ENCODE measurements at regions not wholly inside any gene's neighbourhood (a gene's known extent, or its start where the extent isn't known, plus 50 kb on each side); places are given as distances from the start of the nearest gene placed in this dataset.
A peak's percentile ranks its signal among the peaks of the same experiment; 100 is the strongest.

DNA sequence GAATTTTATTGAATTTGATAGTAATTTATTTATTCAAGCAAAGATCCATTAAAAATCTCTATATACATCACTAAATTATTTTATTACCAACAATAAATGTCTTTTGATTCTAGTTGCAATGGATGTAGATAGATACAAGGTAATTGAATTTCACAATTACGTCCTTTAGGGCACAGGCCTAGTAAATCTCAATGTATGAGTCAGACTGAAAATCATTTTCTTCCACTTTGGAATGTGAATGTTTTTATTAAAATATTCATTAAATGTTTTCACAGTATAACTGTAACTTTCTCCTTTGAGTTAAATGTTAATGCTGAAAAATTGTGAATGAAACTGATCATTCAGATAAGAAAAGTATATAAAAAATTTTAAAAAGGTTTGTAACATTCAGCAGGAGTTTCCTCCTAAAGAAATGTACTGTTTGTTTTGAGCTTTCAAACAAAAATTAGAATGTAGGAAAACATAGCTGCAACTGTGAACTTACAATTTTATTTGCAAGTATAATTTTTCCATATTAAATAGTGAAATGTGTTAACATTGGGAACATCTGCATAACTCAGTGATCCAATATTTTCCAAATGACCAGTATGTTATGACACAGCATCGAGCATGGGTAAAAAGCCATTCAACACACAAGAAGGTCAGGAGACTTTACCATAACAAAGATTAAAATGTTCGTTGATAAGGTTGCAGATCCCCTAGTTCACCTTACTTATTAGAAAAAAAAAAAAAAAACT lies 663.7 kb downstream of the METTL4 start:
- ChIA-PET POLR2A (interaction anchor here (0.7 kb wide), 1 partner anchor 186 kb away, joined by 3 read pairs; no protein-coding TSS in a partner anchor), CTCF (interaction anchor here (1.4 kb wide), 1 partner anchor 12 kb away, joined by 3 read pairs; no protein-coding TSS in a partner anchor)
- Histone ChIP-seq H3K27me3 (replicated peaks in 2 of 5; ENCODE audit: control insufficient read depth in 4 of 5, insufficient read depth in 5 of 5, low read length in 4 of 5) (no peaks in the 10 kb centered on the region), H3K4me3 (ENCODE audit: control insufficient read depth in 1 of 7, extremely low read depth in 1 of 7, insufficient read depth in 4 of 7, low read depth in 2 of 7, low read length in 6 of 7) (no peak overlapping the region), H3K4me1 (ENCODE audit: control extremely low read depth in 1 of 4, control insufficient read depth in 4 of 4, insufficient read depth in 4 of 4, low read length in 3 of 4) (no peaks in the 10 kb centered on the region), H3K36me3 (ENCODE audit: control insufficient read depth in 4 of 4, insufficient read depth in 4 of 4, low read length in 3 of 4) (no peaks in the 10 kb centered on the region), H3K27ac (ENCODE audit: insufficient read depth in 1 of 2, low read depth in 1 of 2, low read length in 2 of 2, poor library complexity in 1 of 2, severe bottlenecking in 2 of 2) (no peak overlapping the region), H3K9me3 (ENCODE audit: control extremely low read depth in 1 of 5, control insufficient read depth in 4 of 5, insufficient read depth in 2 of 5, low read depth in 1 of 5, low read length in 4 of 5) (peaks cover 0 to 10% (median 4%) of the 10 kb centered on the region in 5 experiments)
- 100% methylated on average over 1 of the region's 3 CpGs for WGBS (ENCODE audit: insufficient coverage)
- DNase-seq: no peak

DNA sequence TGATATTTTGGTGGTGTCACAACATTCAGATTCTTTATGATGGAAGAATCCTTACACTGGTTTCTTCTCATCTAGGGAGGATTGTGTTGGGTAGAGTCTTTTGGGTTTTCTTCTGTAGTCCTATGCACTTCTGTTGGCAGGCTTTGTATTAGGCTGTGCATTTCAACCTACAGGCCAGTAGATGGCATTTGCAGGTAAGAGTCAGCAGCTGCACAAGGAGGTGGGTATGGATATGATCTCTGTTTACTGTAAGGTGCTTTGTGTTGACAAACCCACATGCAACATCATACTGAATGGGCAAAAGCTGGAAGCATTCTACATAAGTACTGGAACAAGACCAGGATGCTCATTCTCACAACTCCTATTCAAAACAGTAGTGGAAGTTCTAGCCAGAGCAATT lies 656.8 kb downstream of the METTL4 start:
- CTCF ChIA-PET: no interaction called here
- peak in 2 of 3 donors; percentile 0 for DNase-seq
- Histone ChIP-seq H3K27ac (ENCODE audit: insufficient read depth in 1 of 2, low read depth in 1 of 2, low read length in 2 of 2, poor library complexity in 1 of 2, severe bottlenecking in 2 of 2) (no peak overlapping the region), H3K27me3 (replicated peaks in 2 of 5; ENCODE audit: control insufficient read depth in 4 of 5, insufficient read depth in 5 of 5, low read length in 4 of 5) (no peaks in the 10 kb centered on the region), H3K36me3 (ENCODE audit: control insufficient read depth in 4 of 4, insufficient read depth in 4 of 4, low read length in 3 of 4) (no peaks in the 10 kb centered on the region), H3K4me3 (ENCODE audit: control insufficient read depth in 1 of 7, extremely low read depth in 1 of 7, insufficient read depth in 4 of 7, low read depth in 2 of 7, low read length in 6 of 7) (no peak overlapping the region), H3K9me3 (ENCODE audit: control extremely low read depth in 1 of 5, control insufficient read depth in 4 of 5, insufficient read depth in 2 of 5, low read depth in 1 of 5, low read length in 4 of 5) (peaks cover 0 to 14% (median 8%) of the 10 kb centered on the region in 5 experiments), H3K4me1 (ENCODE audit: control extremely low read depth in 1 of 4, control insufficient read depth in 4 of 4, insufficient read depth in 4 of 4, low read length in 3 of 4) (no peaks in the 10 kb centered on the region)
- POLR2A ChIA-PET: no interaction called here

GRCh38 chr18:1916869-1917523 lies 654.3 kb downstream of the METTL4 start:
- CTCF ChIA-PET: no interaction called here
- DNase-seq: no peak
- H3K4me1 ChIP-seq (ENCODE audit: control extremely low read depth in 1 of 4, control insufficient read depth in 4 of 4, insufficient read depth in 4 of 4, low read length in 3 of 4): no peaks in the 10 kb centered on the region
- POLR2A ChIA-PET: no interaction called here
- H3K36me3 ChIP-seq (ENCODE audit: control insufficient read depth in 4 of 4, insufficient read depth in 4 of 4, low read length in 3 of 4): no peaks in the 10 kb centered on the region
- 100% methylated on average over 1 of the region's 2 CpGs for WGBS (ENCODE audit: insufficient coverage)
- no peak overlapping the region for H3K4me3 ChIP-seq (ENCODE audit: control insufficient read depth in 1 of 7, extremely low read depth in 1 of 7, insufficient read depth in 4 of 7, low read depth in 2 of 7, low read length in 6 of 7)
- no peaks in the 10 kb centered on the region for H3K27me3 ChIP-seq (replicated peaks in 2 of 5; ENCODE audit: control insufficient read depth in 4 of 5, insufficient read depth in 5 of 5, low read length in 4 of 5)
- no peak overlapping the region for H3K27ac ChIP-seq (ENCODE audit: insufficient read depth in 1 of 2, low read depth in 1 of 2, low read length in 2 of 2, poor library complexity in 1 of 2, severe bottlenecking in 2 of 2)
- peaks cover 0 to 7% (median 4%) of the 10 kb centered on the region in 5 experiments for H3K9me3 ChIP-seq (ENCODE audit: control extremely low read depth in 1 of 5, control insufficient read depth in 4 of 5, insufficient read depth in 2 of 5, low read depth in 1 of 5, low read length in 4 of 5)

DNA sequence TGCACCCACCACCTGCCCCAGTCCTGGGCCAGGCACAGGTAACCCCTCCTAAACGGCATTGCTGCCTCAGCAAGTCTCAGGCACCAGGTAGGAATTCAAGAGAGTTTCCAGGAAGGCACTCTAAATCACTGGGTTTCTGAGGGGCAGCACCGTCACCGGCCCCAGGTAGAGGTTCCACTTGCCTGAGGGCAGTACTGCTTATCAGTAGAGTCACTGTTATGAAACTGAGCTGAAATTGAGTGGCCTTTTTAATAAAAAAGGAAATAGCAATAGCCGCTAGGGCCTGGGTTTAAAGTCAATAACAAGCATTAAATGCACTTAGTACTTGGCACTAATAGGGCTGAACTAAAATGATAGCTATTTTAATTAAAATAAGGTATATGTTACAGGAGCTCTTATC lies 653.7 kb downstream of the METTL4 start:
- no peaks in the 10 kb centered on the region for H3K4me1 ChIP-seq (ENCODE audit: control extremely low read depth in 1 of 4, control insufficient read depth in 4 of 4, insufficient read depth in 4 of 4, low read length in 3 of 4)
- H3K27me3 ChIP-seq (replicated peaks in 2 of 5; ENCODE audit: control insufficient read depth in 4 of 5, insufficient read depth in 5 of 5, low read length in 4 of 5): no peaks in the 10 kb centered on the region
- 100% methylated on average over 1 of the region's 4 CpGs for WGBS (ENCODE audit: insufficient coverage)
- DNase-seq: no peak
- peaks cover 0 to 7% (median 4%) of the 10 kb centered on the region in 5 experiments for H3K9me3 ChIP-seq (ENCODE audit: control extremely low read depth in 1 of 5, control insufficient read depth in 4 of 5, insufficient read depth in 2 of 5, low read depth in 1 of 5, low read length in 4 of 5)
- no peaks in the 10 kb centered on the region for H3K36me3 ChIP-seq (ENCODE audit: control insufficient read depth in 4 of 4, insufficient read depth in 4 of 4, low read length in 3 of 4)
- ChIA-PET CTCF (interaction anchor here (0.6 kb wide), 1 partner anchor 224 kb away, joined by 3 read pairs; no protein-coding TSS in a partner anchor), POLR2A (no interaction called here)
- no peak overlapping the region for H3K27ac ChIP-seq (ENCODE audit: insufficient read depth in 1 of 2, low read depth in 1 of 2, low read length in 2 of 2, poor library complexity in 1 of 2, severe bottlenecking in 2 of 2)
- H3K4me3 ChIP-seq (ENCODE audit: control insufficient read depth in 1 of 7, extremely low read depth in 1 of 7, insufficient read depth in 4 of 7, low read depth in 2 of 7, low read length in 6 of 7): no peak overlapping the region

DNA sequence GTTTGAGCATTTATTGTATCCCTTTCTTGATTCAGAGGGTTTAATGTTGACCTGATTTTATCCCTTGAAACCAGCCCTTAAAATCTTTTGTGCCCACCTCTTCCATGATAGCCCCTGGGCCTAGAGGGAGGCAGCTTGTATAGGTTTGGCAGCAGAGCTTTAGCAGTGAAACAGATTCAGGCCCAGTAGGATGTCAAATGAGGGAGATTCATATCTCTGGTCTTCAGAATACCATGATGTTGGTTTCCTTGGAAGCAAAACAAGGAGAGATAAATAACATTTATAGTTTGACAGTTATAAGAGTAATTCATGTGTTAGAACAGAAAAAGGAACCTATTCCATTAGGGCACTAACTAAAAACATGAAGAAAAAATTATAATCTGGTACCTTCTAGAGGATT lies 649.2 kb downstream of the METTL4 start:
- Histone ChIP-seq H3K27ac (ENCODE audit: insufficient read depth in 1 of 2, low read depth in 1 of 2, low read length in 2 of 2, poor library complexity in 1 of 2, severe bottlenecking in 2 of 2) (no peak overlapping the region), H3K27me3 (replicated peaks in 2 of 5; ENCODE audit: control insufficient read depth in 4 of 5, insufficient read depth in 5 of 5, low read length in 4 of 5) (no peaks in the 10 kb centered on the region), H3K4me3 (ENCODE audit: control insufficient read depth in 1 of 7, extremely low read depth in 1 of 7, insufficient read depth in 4 of 7, low read depth in 2 of 7, low read length in 6 of 7) (no peak overlapping the region), H3K36me3 (ENCODE audit: control insufficient read depth in 4 of 4, insufficient read depth in 4 of 4, low read length in 3 of 4) (no peaks in the 10 kb centered on the region), H3K9me3 (ENCODE audit: control extremely low read depth in 1 of 5, control insufficient read depth in 4 of 5, insufficient read depth in 2 of 5, low read depth in 1 of 5, low read length in 4 of 5) (no peaks in the 10 kb centered on the region), H3K4me1 (ENCODE audit: control extremely low read depth in 1 of 4, control insufficient read depth in 4 of 4, insufficient read depth in 4 of 4, low read length in 3 of 4) (no peaks in the 10 kb centered on the region)
- DNase-seq: peak in 1 of 3 donors; percentile 66
- CTCF ChIA-PET: no interaction called here
- POLR2A ChIA-PET: no interaction called here

DNA sequence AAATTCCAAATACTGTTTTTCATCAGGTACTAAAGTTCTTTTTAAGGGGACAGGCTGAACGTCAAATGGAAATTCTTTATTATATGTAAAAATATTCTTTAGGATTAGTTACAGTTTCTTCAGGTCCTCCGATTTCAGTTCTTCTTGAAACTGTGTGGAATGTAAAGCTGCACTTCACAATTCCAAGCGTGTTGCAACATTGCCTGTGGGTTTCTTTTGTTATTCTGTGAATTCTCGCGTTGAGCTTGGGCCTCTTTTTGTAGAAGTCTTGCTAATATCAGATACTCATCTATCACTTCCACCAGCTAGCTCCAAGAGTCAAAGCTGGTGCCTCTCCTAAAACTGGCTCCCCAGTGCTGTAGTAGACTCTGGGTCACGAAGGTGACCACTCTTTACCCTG lies 642.6 kb downstream of the METTL4 start:
- WGBS (ENCODE audit: insufficient coverage): 90% methylated on average over 1 of the region's 6 CpGs
- Histone ChIP-seq H3K27ac (ENCODE audit: insufficient read depth in 1 of 2, low read depth in 1 of 2, low read length in 2 of 2, poor library complexity in 1 of 2, severe bottlenecking in 2 of 2) (no peak overlapping the region), H3K9me3 (ENCODE audit: control extremely low read depth in 1 of 5, control insufficient read depth in 4 of 5, insufficient read depth in 2 of 5, low read depth in 1 of 5, low read length in 4 of 5) (no peaks in the 10 kb centered on the region), H3K4me1 (ENCODE audit: control extremely low read depth in 1 of 4, control insufficient read depth in 4 of 4, insufficient read depth in 4 of 4, low read length in 3 of 4) (no peaks in the 10 kb centered on the region), H3K4me3 (ENCODE audit: control insufficient read depth in 1 of 7, extremely low read depth in 1 of 7, insufficient read depth in 4 of 7, low read depth in 2 of 7, low read length in 6 of 7) (no peak overlapping the region), H3K27me3 (replicated peaks in 2 of 5; ENCODE audit: control insufficient read depth in 4 of 5, insufficient read depth in 5 of 5, low read length in 4 of 5) (no peaks in the 10 kb centered on the region), H3K36me3 (ENCODE audit: control insufficient read depth in 4 of 4, insufficient read depth in 4 of 4, low read length in 3 of 4) (no peaks in the 10 kb centered on the region)
- POLR2A ChIA-PET: no interaction called here
- CTCF ChIA-PET: no interaction called here
- DNase-seq: no peak

GRCh38 chr18:1929720-1930119 lies 641.6 kb downstream of the METTL4 start:
- no peaks in the 10 kb centered on the region for H3K9me3 ChIP-seq (ENCODE audit: control extremely low read depth in 1 of 5, control insufficient read depth in 4 of 5, insufficient read depth in 2 of 5, low read depth in 1 of 5, low read length in 4 of 5)
- POLR2A ChIA-PET: no interaction called here
- CTCF ChIA-PET: no interaction called here
- no peaks in the 10 kb centered on the region for H3K27me3 ChIP-seq (replicated peaks in 2 of 5; ENCODE audit: control insufficient read depth in 4 of 5, insufficient read depth in 5 of 5, low read length in 4 of 5)
- no peak for DNase-seq
- H3K4me3 ChIP-seq (ENCODE audit: control insufficient read depth in 1 of 7, extremely low read depth in 1 of 7, insufficient read depth in 4 of 7, low read depth in 2 of 7, low read length in 6 of 7): no peak overlapping the region
- 90% methylated on average over 3 of the region's 5 CpGs for WGBS (ENCODE audit: insufficient coverage)
- no peaks in the 10 kb centered on the region for H3K36me3 ChIP-seq (ENCODE audit: control insufficient read depth in 4 of 4, insufficient read depth in 4 of 4, low read length in 3 of 4)
- no peaks in the 10 kb centered on the region for H3K4me1 ChIP-seq (ENCODE audit: control extremely low read depth in 1 of 4, control insufficient read depth in 4 of 4, insufficient read depth in 4 of 4, low read length in 3 of 4)
- no peak overlapping the region for H3K27ac ChIP-seq (ENCODE audit: insufficient read depth in 1 of 2, low read depth in 1 of 2, low read length in 2 of 2, poor library complexity in 1 of 2, severe bottlenecking in 2 of 2)
